Testis (tissue), 2 donors: ENCODE measurements at regions not wholly inside any gene's neighbourhood (a gene's known extent, or its start where the extent isn't known, plus 50 kb on each side); places are given as distances from the start of the nearest gene placed in this dataset.

Experiments used
- CTCF ChIP-seq, 3 experiments: fragments of 450-650 bp in 2 of 3; fragments of 200-600 bp in 1 of 3; sonication (generic) in 1 of 3; IDR thresholded peaks; one replicate each; pipeline ENCODE4 v1.5.1; 2016 to 2019; ENCODE audit warnings: antibody characterized with exemption in 3 of 3, mild to moderate bottlenecking in 2 of 3, moderate library complexity in 1 of 3
- POLR2A ChIP-seq: fragments of 450-650 bp; IDR thresholded peaks from one replicate; pipeline ENCODE4 v1.6.1; 2017; ENCODE audit warnings: antibody characterized with exemption, mild to moderate bottlenecking, moderate library complexity

DNA sequence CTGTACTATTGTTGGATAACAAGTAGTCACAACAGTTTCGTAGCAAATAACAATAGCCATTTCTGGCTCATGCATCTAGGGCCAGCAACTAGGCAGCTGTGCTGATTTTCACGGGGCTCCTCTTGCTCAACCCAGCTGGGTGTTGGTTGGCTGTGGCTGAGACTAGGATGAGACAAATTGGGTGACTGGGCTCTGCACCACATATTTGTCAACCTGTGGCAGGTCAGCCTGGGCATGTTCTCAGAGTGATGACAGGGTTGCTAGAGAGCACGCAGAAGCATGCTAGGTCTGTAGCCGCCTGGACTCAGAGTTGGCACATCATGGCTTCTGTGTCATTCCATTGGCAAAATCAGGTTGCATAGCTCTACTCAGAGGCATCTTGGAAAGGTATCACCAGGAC, 175.9 kb downstream of the OTOL1 start:
- TF ChIP-seq CTCF (IDR thresholded peaks at IDR 0.05) (no peak), POLR2A (no peak)
